GM13976 (cell line): ENCODE measurements at regions not wholly inside any gene's neighbourhood (a gene's known extent, or its start where the extent isn't known, plus 50 kb on each side); places are given as distances from the start of the nearest gene placed in this dataset.

Experiments used
- DNase-seq: peaks from one replicate; pipeline ENCODE4 v3.0.0; 2012; ENCODE audit warnings: low spot score
- in situ Hi-C: fragments of 300-500 bp; cut with MboI; formaldehyde crosslinking; loops from one replicate; pipeline ENCODE4 v1.12.0; 2022; ENCODE audit warnings: low sequenced_read_pairs, mixed read lengths, inconsistent platforms; ENCODE audit not compliant: unreplicated experiment
- TF ChIP-seq, protein P1 (sequence below): IDR thresholded peaks from 2 replicates; pipeline ENCODE4 v1.5.1; 2012; ENCODE audit warnings: borderline replicate concordance, mild to moderate bottlenecking; ENCODE audit not compliant: insufficient read depth; ENCODE audit errors: extremely low read depth, missing control alignments, control extremely low read depth

DNA sequence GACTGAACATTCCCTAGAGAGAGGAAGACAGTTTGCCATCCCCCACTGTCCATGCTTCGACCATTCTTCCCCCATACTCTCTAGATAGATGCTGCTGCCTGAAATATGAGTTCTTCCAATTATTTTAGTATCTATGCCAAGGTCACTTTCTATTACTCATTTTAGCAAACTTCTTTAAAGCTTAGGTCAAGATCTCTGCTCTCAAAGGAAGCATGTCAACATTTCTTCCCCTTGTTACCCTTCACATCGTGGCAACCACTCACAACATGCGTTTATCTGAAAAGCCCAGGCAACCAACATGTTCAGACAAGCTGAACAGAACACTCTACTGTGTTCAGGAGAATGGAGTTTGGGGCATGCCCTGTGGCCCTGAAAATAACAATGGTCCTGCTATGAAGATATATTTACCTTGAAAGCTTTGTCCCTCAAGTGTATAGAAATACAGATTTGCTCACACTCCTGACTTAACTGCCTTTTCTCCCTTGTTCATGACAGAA lies 138.4 kb upstream of the KIF2A start:
- TF ChIP-seq, protein P1, sequence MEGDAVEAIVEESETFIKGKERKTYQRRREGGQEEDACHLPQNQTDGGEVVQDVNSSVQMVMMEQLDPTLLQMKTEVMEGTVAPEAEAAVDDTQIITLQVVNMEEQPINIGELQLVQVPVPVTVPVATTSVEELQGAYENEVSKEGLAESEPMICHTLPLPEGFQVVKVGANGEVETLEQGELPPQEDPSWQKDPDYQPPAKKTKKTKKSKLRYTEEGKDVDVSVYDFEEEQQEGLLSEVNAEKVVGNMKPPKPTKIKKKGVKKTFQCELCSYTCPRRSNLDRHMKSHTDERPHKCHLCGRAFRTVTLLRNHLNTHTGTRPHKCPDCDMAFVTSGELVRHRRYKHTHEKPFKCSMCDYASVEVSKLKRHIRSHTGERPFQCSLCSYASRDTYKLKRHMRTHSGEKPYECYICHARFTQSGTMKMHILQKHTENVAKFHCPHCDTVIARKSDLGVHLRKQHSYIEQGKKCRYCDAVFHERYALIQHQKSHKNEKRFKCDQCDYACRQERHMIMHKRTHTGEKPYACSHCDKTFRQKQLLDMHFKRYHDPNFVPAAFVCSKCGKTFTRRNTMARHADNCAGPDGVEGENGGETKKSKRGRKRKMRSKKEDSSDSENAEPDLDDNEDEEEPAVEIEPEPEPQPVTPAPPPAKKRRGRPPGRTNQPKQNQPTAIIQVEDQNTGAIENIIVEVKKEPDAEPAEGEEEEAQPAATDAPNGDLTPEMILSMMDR, result no peak
- in situ Hi-C loops, result no loop called here
- DNase-seq, result no peak

DNA sequence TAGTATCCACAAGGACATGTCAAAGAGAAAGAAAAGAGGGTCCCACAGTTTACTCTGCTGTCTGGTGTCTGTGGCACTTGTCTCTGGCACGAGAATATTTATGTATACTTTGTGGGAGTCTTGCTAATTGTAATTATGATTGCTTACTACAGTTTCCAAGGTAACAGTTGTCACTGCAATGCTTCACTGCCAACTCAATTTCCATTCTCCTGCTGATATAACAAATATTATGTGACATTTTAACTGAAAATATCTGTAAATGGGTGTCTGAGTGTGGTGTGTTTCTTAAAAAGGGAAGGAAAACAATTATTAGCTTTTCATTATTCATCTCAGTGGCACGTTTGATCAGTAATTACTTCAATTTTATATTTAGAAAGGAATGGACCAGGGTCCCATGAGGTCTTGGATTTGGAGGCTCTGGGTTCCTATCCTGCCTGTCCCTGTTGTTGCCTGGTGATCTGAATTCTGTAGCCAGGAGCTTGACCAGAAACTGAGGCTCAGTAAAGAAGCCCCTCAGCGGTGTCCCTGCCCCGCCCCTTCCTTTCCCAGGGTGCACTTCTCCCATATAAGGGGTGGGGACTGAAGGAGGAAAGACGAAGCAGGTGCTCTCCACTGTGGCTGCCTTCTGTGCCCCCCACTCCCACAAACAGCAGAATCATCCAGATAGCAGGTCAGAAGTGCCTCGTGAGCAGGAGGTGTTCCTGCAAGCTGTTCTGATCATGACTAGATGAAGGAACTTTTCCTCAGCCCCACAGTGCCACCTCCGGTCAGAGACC lies 137.3 kb upstream of the KIF2A start:
- in situ Hi-C loops, result no loop called here
- TF ChIP-seq, protein P1, result no peak

DNA sequence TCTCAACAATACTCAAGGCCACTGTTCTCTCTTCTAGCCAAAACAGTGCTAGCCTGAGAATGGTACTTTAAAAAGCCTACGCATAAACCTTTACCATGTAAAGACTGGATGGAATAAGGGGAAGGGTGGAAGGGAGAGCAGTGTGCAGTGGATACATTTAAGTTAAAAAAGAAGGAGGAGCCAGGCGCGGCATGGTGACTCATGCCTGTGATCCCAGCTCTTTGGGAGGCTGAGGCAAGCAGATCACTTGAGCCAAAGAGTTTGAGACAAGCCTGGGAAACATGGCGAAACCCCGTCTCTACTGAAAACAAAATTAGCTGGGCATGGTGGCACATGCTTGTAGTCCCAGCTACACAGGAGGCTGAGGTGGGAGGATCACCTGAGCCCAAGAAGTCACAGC lies 127.7 kb upstream of the KIF2A start:
- in situ Hi-C loops, result no loop called here
- TF ChIP-seq, protein P1, result no peak
- no peak for DNase-seq

More for the DNA sequence above, 137.3 kb upstream of the KIF2A start:
- no peak for DNase-seq

- TF ChIP-seq, protein P1, result no peak
- no peak for DNase-seq
- in situ Hi-C loops, result no loop called here
Measured at GRCh38 chr5:62182802-62183201, 123.2 kb upstream of the KIF2A start.

DNA sequence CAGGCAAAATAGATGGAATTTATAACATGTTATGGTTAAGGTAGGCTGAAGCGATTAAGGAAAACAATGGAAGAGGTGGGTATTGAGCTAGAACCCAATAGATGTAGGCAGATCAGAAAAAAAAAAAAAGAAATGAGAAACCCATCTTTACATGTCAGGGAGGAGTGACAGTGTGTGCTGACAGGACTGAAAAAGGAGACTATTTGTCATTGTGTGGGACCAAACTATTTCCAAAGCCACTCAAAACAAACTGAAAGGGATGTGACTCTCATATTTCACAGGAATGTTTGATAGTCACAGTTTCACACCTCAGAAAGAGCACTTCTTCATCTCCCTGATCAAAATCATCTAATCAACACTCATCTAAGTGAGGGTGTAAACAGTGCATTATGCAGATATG lies 122.3 kb upstream of the KIF2A start:
- in situ Hi-C loops, result no loop called here
- TF ChIP-seq, protein P1, result no peak
- DNase-seq, result no peak

DNA sequence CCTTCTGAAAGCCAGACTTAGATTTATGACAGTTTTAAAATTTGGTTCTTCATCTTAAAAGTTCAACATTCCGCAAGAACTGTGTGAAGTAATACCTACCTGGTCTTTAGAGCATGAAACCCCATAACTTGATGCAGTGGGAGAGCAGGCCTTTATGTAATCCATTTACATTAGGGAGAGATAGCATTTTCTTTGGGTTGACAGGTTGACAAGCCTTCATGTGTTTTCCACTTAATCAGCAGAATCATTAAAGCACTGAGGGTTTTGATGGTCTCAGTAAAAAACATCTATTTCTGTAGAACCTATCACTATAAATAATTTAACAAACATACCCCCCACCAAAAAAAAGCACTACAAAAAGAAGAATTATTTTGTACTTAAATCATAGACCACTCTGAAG lies 121.6 kb upstream of the KIF2A start:
- DNase-seq, result no peak
- in situ Hi-C loops, result no loop called here
- TF ChIP-seq, protein P1, result no peak
